ENCODE measurements at regions not wholly inside any gene's neighbourhood (a gene's known extent, or its start where the extent isn't known, plus 50 kb on each side); places are given as distances from the start of the nearest gene placed in this dataset.

DNA sequence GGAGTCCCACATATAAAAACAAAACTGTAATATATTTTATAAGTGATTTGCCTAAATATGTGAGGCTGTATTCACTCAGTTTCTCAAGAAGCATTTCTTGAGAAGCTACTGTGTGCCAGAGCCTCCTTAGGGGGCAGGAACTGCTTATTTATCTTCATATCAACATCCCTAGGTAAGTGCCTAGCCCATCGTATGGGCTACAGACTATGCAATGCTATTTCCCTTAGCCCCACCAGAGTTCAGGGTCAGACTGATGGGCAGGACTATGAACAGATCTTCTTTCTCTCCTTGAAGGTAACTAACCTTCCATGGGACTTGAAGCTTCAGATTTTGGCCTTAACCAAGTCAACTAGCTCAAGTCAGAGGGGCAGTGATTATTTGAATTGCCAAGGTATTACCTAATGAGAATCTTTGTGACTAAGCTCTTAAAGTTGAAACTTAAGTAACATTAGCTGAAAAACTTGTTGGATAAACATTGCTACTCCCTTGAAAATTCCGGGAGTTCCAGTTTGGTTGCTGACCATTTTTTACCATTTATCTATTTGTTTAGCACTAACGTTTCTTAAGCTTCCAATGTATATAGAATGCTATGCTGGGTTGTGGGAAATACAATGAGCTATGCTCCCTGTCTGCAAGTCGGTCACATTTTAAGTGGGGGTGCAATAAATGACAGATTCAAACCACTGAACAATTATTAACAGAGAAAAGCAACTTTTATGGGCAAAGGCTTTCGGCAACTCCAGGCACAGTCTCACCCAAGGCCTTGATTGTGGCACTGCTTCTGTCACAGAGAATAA lies 85.2 kb downstream of the GPR88 start:
- BruUV-seq (replicated peaks), result no TSS peak
- Histone ChIP-seq H4K20me1 (ENCODE audit: insufficient read depth, low read length) (no peaks in the 10 kb centered on the region), H4K91ac (ENCODE audit: insufficient read depth, low read depth, low read length) (peak overlapping the region; percentile 89), H3K9me1 (ENCODE audit: insufficient read depth, low read length) (peaks cover 17% of the 10 kb centered on the region; the same call in 1 of the 2 replicates), H3K79me1 (ENCODE audit: low read depth in 1 of 2, low read length in 2 of 2) (no peaks in the 10 kb centered on the region), H2BK20ac (ENCODE audit: low read depth, low read length) (peak overlapping the region; percentile 97), H4K5ac (ENCODE audit: low read depth, low read length) (peak overlapping the region; percentile 96), H2BK5ac (ENCODE audit: low read depth, low read length, poor library complexity, severe bottlenecking) (peak overlapping the region; percentile 97), H3K4me1 (ENCODE audit: control insufficient read depth, insufficient read depth, low read length) (peaks cover 26% of the 10 kb centered on the region), H2AK5ac (ENCODE audit: low read depth, low read length) (peak overlapping the region; percentile 90), H4K8ac (ENCODE audit: low read depth in 2 of 2, low read length in 2 of 2) (peak overlapping the region; percentile 90 to 91), H3K23ac (ENCODE audit: low read depth, low read length) (peak overlapping the region; percentile 92), H3K36me3 (ENCODE audit: control insufficient read depth, insufficient read depth, low read length) (no peaks in the 10 kb centered on the region), H3K4me3 (ENCODE audit: insufficient read depth, low read depth, low read length) (no peak overlapping the region), H3K27ac (ENCODE audit: insufficient read depth, low read length) (peak overlapping the region; percentile 96), H3K14ac (replicated peaks; ENCODE audit: low read depth, low read length) (peak overlapping the region; percentile 92), H3K56ac (ENCODE audit: extremely low read depth, insufficient read depth, low read length) (peak overlapping the region; percentile 86), H2AFZ (replicated peaks; ENCODE audit: low read length, poor library complexity) (no peak overlapping the region), H2BK120ac (ENCODE audit: low read depth, low read length) (peak overlapping the region; percentile 96), H3K9ac (ENCODE audit: low read depth, low read length) (peak overlapping the region; percentile 55; the same call in 1 of the 2 replicates), H3K9me3 (ENCODE audit: control insufficient read depth, insufficient read depth, low read length) (no peaks in the 10 kb centered on the region), H2AK9ac (replicated peaks; ENCODE audit: low read depth, low read length, poor library complexity) (no peak overlapping the region), H3K27me3 (ENCODE audit: control insufficient read depth, insufficient read depth, low read length) (no peaks in the 10 kb centered on the region), H2BK15ac (ENCODE audit: low read depth, low read length) (peak overlapping the region; percentile 95), H3K4ac (ENCODE audit: low read depth, low read length) (peak overlapping the region; percentile 97), H3K18ac (ENCODE audit: low read depth, low read length) (peak overlapping the region; percentile 99), H3K4me2 (ENCODE audit: low read depth, low read length) (peak overlapping the region; percentile 76)
- POLR2A ChIA-PET (ENCODE audit: unreplicated experiment), result interaction anchor here (0.5 to 1.2 kb wide), 2 partner anchors 12 to 13 kb away, joined by 3 to 6 read pairs; no protein-coding TSS in a partner anchor
- TF ChIP-seq BHLHE40 (IDR thresholded peaks at IDR 0.05; ENCODE audit: low read depth, low read length), result no peak
- TF ChIP-seq RAD21 (IDR thresholded peaks at IDR 0.05; ENCODE audit: low read length), result no peak
- no peak for TF ChIP-seq SMC3 (IDR thresholded peaks at IDR 0.05; ENCODE audit: low read depth, low read length)
- peak; percentile 45; the same call in 1 of the 2 replicates for TF ChIP-seq FOS (IDR thresholded peaks at IDR 0.05; ENCODE audit: low read depth, low read length)
- peak; percentile 82 for TF ChIP-seq CEBPB (IDR thresholded peaks at IDR 0.05; ENCODE audit: low read depth, low read length)
- peak; percentile 93 for DNase-seq
- CTCF ChIA-PET, result interaction anchor here (1.2 kb wide), 1 partner anchor 164 kb away, joined by 3 read pairs; no protein-coding TSS in a partner anchor
- in situ Hi-C loops (cut with MboI; ENCODE audit: low sequenced_read_pairs) (no loop called here), dilution Hi-C loops (cut with HindIII; ENCODE audit: low sequenced_read_pairs, unreplicated experiment) (no loop called here), intact Hi-C loops (cut with micrococcal nuclease) (loop anchor here (2.0 to 10.0 kb wide), 4 partner anchors 48 to 244 kb away; no protein-coding TSS in a partner anchor)
- ATAC-seq (ENCODE audit: low read depth), result peak; percentile 51
- no CpG with 5 or more reads among the region's 5 CpGs for WGBS, 2 experiments (ENCODE audit: extremely low coverage in 2 of 2, insufficient read length in 1 of 2)
